Colonic mucosa (tissue), 4 donors: ENCODE measurements at regions not wholly inside any gene's neighbourhood (a gene's known extent, or its start where the extent isn't known, plus 50 kb on each side); places are given as distances from the start of the nearest gene placed in this dataset.

Experiments
- DNase-seq: peaks from one replicate; pipeline ENCODE4 v3.0.0-alpha.2; 2020
- H3K27ac ChIP-seq: fragments of 200-600 bp; one replicate; pipeline ENCODE4 v1.8.0; 2021
- H3K27me3 ChIP-seq: fragments of 200-600 bp; one replicate; pipeline ENCODE4 v1.8.0; 2021
- H3K36me3 ChIP-seq: fragments of 200-600 bp; one replicate; pipeline ENCODE4 v1.8.0; 2021
- H3K4me1 ChIP-seq: fragments of 200-600 bp; one replicate; pipeline ENCODE4 v1.8.0; 2021; ENCODE audit warnings: mild to moderate bottlenecking
- H3K4me3 ChIP-seq: fragments of 200-600 bp; one replicate; pipeline ENCODE4 v1.8.0; 2021
- H3K9ac ChIP-seq, 2 donors: one replicate each; pipeline ENCODE4 v1.7.0; 2013; ENCODE audit warnings: control low read depth in 2 of 2, low read depth in 2 of 2, low read length in 2 of 2
- H3K9me3 ChIP-seq: fragments of 200-600 bp; one replicate; pipeline ENCODE4 v1.8.0; 2021
- intact Hi-C: fragments of 100-400 bp; cut with DNase I; formaldehyde crosslinking; loops from one replicate; pipeline ENCODE4 v1.14.1; 2022
- TF ChIP-seq, protein P1 (sequence below): fragments of 200-600 bp; IDR thresholded peaks from one replicate; pipeline ENCODE4 v1.8.0; 2022; ENCODE audit warnings: antibody characterized with exemption, mild to moderate bottlenecking
- donor health status: healthy.
- donor health status: DM: no; HTN: no; CAD: no.
- donor health status: DM: no; HTN: no; CAD: no.

DNA sequence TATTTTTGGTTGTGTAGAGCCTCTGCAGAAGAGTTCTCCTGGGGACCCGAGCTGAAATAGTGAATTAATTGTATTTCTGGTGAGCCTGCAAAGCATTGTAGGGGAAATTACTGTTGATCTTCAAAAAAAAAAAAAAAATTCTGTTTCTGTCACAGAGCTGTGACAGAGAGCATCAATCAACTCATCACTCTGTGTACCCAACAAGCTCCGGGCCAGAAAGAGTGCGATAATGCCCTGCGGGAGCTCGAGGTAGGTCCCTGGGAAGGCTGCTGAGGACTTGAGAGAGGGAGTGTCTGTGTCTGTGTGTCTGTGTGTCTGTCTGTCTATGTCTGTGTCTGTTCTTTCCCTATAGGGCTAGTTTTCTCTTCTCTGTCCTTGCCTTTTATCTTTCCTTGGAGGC, 294.4 kb upstream of the TPM1 start:
- Histone ChIP-seq H3K27ac (no peak overlapping the region), H3K9ac (no peak overlapping the region), H3K27me3 (no peaks in the 10 kb centered on the region), H3K36me3 (no peaks in the 10 kb centered on the region), H3K9me3 (no peaks in the 10 kb centered on the region), H3K4me3 (no peak overlapping the region), H3K4me1 (no peaks in the 10 kb centered on the region)
- TF ChIP-seq, protein P1, sequence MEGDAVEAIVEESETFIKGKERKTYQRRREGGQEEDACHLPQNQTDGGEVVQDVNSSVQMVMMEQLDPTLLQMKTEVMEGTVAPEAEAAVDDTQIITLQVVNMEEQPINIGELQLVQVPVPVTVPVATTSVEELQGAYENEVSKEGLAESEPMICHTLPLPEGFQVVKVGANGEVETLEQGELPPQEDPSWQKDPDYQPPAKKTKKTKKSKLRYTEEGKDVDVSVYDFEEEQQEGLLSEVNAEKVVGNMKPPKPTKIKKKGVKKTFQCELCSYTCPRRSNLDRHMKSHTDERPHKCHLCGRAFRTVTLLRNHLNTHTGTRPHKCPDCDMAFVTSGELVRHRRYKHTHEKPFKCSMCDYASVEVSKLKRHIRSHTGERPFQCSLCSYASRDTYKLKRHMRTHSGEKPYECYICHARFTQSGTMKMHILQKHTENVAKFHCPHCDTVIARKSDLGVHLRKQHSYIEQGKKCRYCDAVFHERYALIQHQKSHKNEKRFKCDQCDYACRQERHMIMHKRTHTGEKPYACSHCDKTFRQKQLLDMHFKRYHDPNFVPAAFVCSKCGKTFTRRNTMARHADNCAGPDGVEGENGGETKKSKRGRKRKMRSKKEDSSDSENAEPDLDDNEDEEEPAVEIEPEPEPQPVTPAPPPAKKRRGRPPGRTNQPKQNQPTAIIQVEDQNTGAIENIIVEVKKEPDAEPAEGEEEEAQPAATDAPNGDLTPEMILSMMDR, result no peak
- DNase-seq, result no peak
- intact Hi-C loops, result loop anchor here (10.0 kb wide), 1 partner anchor 353 kb away; the partner anchor contains the start of gene TLN2

DNA sequence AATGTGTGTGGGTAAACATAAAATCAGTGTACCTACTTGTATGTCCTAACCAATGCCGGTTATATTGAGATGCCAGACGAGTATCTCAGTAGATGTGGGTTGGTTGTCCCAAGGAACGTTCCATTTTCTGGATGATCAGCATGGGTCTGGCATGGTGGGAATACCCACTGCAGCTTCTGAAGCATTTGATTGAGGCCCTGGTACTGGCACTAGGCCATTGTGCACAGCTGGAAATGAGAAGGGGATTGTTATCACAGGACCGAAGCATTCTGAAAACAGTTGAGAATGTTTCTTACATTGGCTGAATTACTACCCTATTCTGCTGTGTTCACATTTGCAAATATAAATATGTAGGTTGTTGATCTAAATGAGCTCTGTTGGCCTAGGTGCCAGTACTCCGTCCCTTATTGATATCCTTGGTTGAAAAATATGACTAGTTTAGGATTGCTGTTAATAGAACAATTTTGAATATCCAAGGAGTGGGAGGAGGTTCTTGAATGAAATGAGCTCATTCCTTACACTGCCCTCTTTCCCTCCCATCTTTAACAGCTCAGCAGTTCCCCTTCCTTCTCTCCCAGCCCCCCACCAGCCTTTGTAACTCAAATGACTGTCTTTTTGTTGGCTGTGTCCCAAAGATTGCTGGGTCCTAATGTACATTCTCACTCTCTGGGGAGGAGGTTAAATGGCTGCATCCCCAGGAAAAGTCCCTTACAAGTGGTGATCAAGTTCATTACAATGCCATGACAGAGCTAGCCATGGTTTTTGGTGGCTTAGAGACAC, 293.3 kb upstream of the TPM1 start:
- DNase-seq, result no peak
- H3K4me3 ChIP-seq, result no peak overlapping the region
- TF ChIP-seq, protein P1, result no peak
- H3K4me1 ChIP-seq, result no peaks in the 10 kb centered on the region
- no peaks in the 10 kb centered on the region for H3K9me3 ChIP-seq
- no peaks in the 10 kb centered on the region for H3K27me3 ChIP-seq
- intact Hi-C loops, result loop anchor here (10.0 kb wide), 1 partner anchor 354 kb away; the partner anchor contains the start of gene TLN2
- H3K36me3 ChIP-seq, result no peaks in the 10 kb centered on the region
- no peak overlapping the region for H3K27ac ChIP-seq
- H3K9ac ChIP-seq, result no peak overlapping the region

DNA sequence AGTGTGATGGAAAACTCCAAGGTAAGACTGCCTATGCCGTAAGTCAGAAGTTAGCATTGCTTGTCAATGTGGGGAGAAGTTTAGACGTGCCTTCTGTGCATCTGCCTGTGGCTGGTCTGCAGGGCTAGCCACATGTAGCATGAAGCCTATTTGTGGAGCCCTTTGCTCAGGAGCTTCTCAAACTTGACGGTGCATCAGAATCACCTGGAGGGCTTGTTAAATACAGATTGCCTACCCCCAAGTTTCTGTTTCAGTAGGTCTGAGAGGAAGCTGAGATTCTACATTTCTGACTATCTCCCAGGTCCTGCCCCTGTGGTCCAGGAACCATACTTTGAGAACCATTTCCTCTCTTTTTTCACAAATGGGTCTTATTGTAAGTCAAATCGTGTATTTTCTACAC, 292.1 kb upstream of the TPM1 start:
- DNase-seq, result no peak
- Histone ChIP-seq H3K9me3 (no peaks in the 10 kb centered on the region), H3K36me3 (no peaks in the 10 kb centered on the region), H3K4me3 (no peak overlapping the region), H3K27me3 (no peaks in the 10 kb centered on the region), H3K9ac (no peak overlapping the region), H3K4me1 (no peaks in the 10 kb centered on the region), H3K27ac (no peak overlapping the region)
- intact Hi-C loops, result no loop called here
- TF ChIP-seq, protein P1, result no peak

DNA sequence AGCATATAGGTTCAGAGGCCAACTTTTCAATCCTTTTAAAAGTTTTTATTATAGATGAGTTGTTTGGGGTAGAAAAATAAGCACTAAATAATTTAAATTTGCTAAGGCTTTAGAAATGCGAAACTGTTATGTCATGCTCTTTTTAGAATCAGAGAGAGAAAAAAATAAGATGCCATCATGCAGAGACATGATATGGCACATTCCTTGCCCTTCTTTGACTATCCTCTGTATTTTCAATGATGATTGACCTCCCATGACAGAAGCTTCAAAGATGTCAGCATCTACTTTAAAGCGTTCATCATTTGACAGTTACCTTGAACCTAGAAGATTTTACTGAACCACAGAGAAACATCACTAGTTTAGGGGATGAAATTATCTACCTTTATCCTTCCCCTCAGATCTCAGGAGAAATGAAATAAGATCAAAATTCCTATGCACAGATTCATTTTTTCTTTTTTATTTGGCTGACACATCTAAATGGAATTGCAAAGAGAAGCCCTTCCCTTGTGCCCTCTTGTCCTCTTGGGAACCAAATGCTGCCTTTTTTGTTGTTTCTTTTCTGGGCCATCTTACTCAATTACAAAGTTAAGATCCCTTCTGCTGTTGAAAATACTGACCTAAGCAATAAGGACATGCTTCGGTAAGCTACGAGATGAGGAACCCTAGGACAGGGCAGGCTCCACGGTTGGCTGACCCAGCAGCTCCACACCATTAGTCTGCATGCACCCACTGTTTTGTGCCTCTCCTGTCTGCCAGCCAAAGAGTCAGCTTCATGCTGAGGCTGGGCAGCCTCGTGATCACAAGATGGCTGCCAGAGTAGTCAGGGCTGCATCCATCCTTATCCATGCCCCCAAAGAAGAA, 289.7 kb upstream of the TPM1 start:
- intact Hi-C loops, result no loop called here

More for the DNA sequence above, 289.7 kb upstream of the TPM1 start:
- Histone ChIP-seq H3K27ac (no peak overlapping the region), H3K9me3 (no peaks in the 10 kb centered on the region), H3K9ac (no peak overlapping the region), H3K4me1 (no peaks in the 10 kb centered on the region), H3K4me3 (no peak overlapping the region), H3K36me3 (no peaks in the 10 kb centered on the region), H3K27me3 (no peaks in the 10 kb centered on the region)
- TF ChIP-seq, protein P1, result no peak
- DNase-seq, result no peak
